Upper lobe of left lung (tissue), 6 donors: ENCODE measurements at regions not wholly inside any gene's neighbourhood (a gene's known extent, or its start where the extent isn't known, plus 50 kb on each side); places are given as distances from the start of the nearest gene placed in this dataset.

Experiments
- ATAC-seq, 2 donors: fragments of 200-7000 bp; cut with Tn5 transposase; one replicate each; pipeline ENCODE4 v1.9.1; 2022; ENCODE audit warnings: mild to moderate bottlenecking in 2 of 2, moderate library complexity in 2 of 2; ENCODE audit not compliant: low FRiP score in 2 of 2
- DNase-seq, 2 donors: peaks; one replicate each; pipeline ENCODE4 v3.0.0-alpha.2; 2019 to 2020
- H3K27ac ChIP-seq, 4 donors: fragments of 200-600 bp; sonication (generic); one replicate each; pipeline ENCODE4 v1.5.1; 2016 to 2019
- H3K27me3 ChIP-seq, 4 donors: fragments of 200-600 bp; sonication (generic); one replicate each; pipeline ENCODE4 v1.5.1; 2017 to 2019
- H3K36me3 ChIP-seq, 4 donors: fragments of 200-600 bp; sonication (generic); one replicate each; pipeline ENCODE4 v1.5.1; 2016 to 2019
- H3K4me1 ChIP-seq, 4 donors: fragments of 200-600 bp; sonication (generic); one replicate each; pipeline ENCODE4 v1.5.1; 2018 to 2019
- H3K4me3 ChIP-seq, 4 donors: fragments of 200-600 bp; sonication (generic); one replicate each; pipeline ENCODE4 v1.5.1; 2017 to 2019; ENCODE audit warnings: mild to moderate bottlenecking in 2 of 4, moderate library complexity in 1 of 4
- H3K9me3 ChIP-seq, 4 donors: fragments of 200-600 bp; sonication (generic); one replicate each; pipeline ENCODE4 v1.5.1; 2018 to 2019
- CTCF ChIP-seq, 6 experiments: fragments of 450-650 bp in 4 of 6; fragments of 200-600 bp in 2 of 6; sonication (generic) in 2 of 6; IDR thresholded peaks; one replicate each; pipeline ENCODE4 v1.5.1; 2016 to 2019; ENCODE audit warnings: antibody characterized with exemption in 6 of 6
- EP300 ChIP-seq, 4 donors: sonication (generic); formaldehyde crosslinking; IDR thresholded peaks; one replicate each; pipeline ENCODE4 v1.5.1; 2017; ENCODE audit warnings: antibody characterized with exemption in 4 of 4, control low read depth in 2 of 4
- POLR2A ChIP-seq, 4 donors: fragments of 450-650 bp; IDR thresholded peaks; one replicate each; pipeline ENCODE4 v1.5.1; 2016 to 2017; ENCODE audit warnings: antibody characterized with exemption in 4 of 4, mild to moderate bottlenecking in 2 of 4
- POLR2AphosphoS5 ChIP-seq, 2 donors: sonication (generic); formaldehyde crosslinking; IDR thresholded peaks; one replicate each; pipeline ENCODE4 v1.5.1; 2017; ENCODE audit warnings: antibody characterized with exemption in 2 of 2
- WGBS, 2 donors: methylation state at CpG; one replicate each; pipeline ENCODE4 v1.1.5; 2017 to 2018; 5-methylcytosine and 5-hydroxymethylcytosine counted together
- donor health status: DM: no; HTN: no; CAD: no; lungs with moderate emphysema.
- donor health status: DM: no; HTN: yes; CAD: no; lungs with severe emphysema.

- no peaks in the 10 kb centered on the region for H3K4me1 ChIP-seq
- H3K4me3 ChIP-seq = no peak overlapping the region
- H3K9me3 ChIP-seq = no peaks in the 10 kb centered on the region
- no peaks in the 10 kb centered on the region for H3K27me3 ChIP-seq
- DNase-seq = no peak
- WGBS, 2 donors = 91 to 93% methylated on average over 5 of the region's 5 CpGs
- no peak overlapping the region for H3K27ac ChIP-seq
- no peaks in the 10 kb centered on the region for H3K36me3 ChIP-seq
- ATAC-seq = no peak
- no peak for TF ChIP-seq POLR2A (IDR thresholded peaks at IDR 0.05)
- no peak for TF ChIP-seq EP300 (IDR thresholded peaks at IDR 0.05)
- TF ChIP-seq POLR2AphosphoS5 (IDR thresholded peaks at IDR 0.05) = no peak
- TF ChIP-seq CTCF (IDR thresholded peaks at IDR 0.05) = no peak
These were observed 587.9 kb upstream of the KIRREL3 start for GRCh38 chr11:127588431-127588830.

DNA sequence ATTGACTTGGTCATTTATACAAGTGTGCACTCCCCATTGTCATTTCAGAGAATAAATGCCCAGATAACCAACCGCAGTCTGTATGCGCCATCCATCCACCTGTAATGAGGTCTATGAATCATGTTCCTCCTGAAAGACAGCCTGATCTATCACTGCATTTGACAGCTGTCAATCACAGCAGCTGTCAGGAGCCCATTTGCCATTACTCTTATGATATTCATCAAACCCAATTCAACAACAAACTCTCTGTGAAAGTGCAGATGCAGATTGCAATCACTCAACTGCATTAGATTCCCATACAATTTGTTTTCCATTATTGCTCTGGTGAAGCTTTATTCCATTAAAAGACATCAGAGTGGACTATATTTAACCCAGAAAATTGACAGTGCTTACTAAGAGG lies 586.9 kb upstream of the KIRREL3 start:
- no peaks in the 10 kb centered on the region for H3K9me3 ChIP-seq
- no peak for ATAC-seq
- no peaks in the 10 kb centered on the region for H3K36me3 ChIP-seq
- WGBS, 2 donors = 90 to 93% methylated on average over 2 of the region's 2 CpGs
- no peaks in the 10 kb centered on the region for H3K4me1 ChIP-seq
- TF ChIP-seq POLR2AphosphoS5 (IDR thresholded peaks at IDR 0.05) (no peak), POLR2A (IDR thresholded peaks at IDR 0.05) (no peak), EP300 (IDR thresholded peaks at IDR 0.05) (no peak)
- H3K4me3 ChIP-seq = no peak overlapping the region
- no peaks in the 10 kb centered on the region for H3K27me3 ChIP-seq
- DNase-seq = no peak
- H3K27ac ChIP-seq = no peak overlapping the region

GRCh38 chr11:127576210-127576609 lies 575.6 kb upstream of the KIRREL3 start:
- Histone ChIP-seq H3K36me3 (no peaks in the 10 kb centered on the region), H3K4me3 (no peak overlapping the region), H3K4me1 (no peaks in the 10 kb centered on the region), H3K9me3 (no peaks in the 10 kb centered on the region), H3K27ac (no peak overlapping the region), H3K27me3 (no peaks in the 10 kb centered on the region)
- no peak for TF ChIP-seq CTCF (IDR thresholded peaks at IDR 0.05)
- TF ChIP-seq EP300 (IDR thresholded peaks at IDR 0.05) = no peak
- TF ChIP-seq POLR2AphosphoS5 (IDR thresholded peaks at IDR 0.05) = no peak
- no peak for TF ChIP-seq POLR2A (IDR thresholded peaks at IDR 0.05)
- ATAC-seq (no peak), DNase-seq (no peak)
- WGBS, 2 donors = 94 to 96% methylated on average over 7 of the region's 7 CpGs

- no peak for ATAC-seq
- no peak for TF ChIP-seq EP300 (IDR thresholded peaks at IDR 0.05)
- TF ChIP-seq CTCF (IDR thresholded peaks at IDR 0.05) = no peak
- TF ChIP-seq POLR2AphosphoS5 (IDR thresholded peaks at IDR 0.05) = no peak
- TF ChIP-seq POLR2A (IDR thresholded peaks at IDR 0.05) = no peak
- WGBS, 2 donors = 73 to 79% methylated on average over 5 of the region's 5 CpGs
These were observed 573.9 kb upstream of the KIRREL3 start for GRCh38 chr11:127574478-127574877.

GRCh38 chr11:127568891-127569290 lies 568.3 kb upstream of the KIRREL3 start:
- Histone ChIP-seq H3K27ac (no peak overlapping the region), H3K36me3 (no peaks in the 10 kb centered on the region), H3K4me1 (no peaks in the 10 kb centered on the region), H3K27me3 (no peaks in the 10 kb centered on the region), H3K9me3 (no peaks in the 10 kb centered on the region), H3K4me3 (no peak overlapping the region)
- no peak for DNase-seq
- WGBS, 2 donors = 76% methylated on average over 3 of the region's 3 CpGs
- ATAC-seq = no peak
- TF ChIP-seq POLR2AphosphoS5 (IDR thresholded peaks at IDR 0.05) (no peak), CTCF (IDR thresholded peaks at IDR 0.05) (no peak), EP300 (IDR thresholded peaks at IDR 0.05) (no peak), POLR2A (IDR thresholded peaks at IDR 0.05) (no peak)

More at GRCh38 chr11:127574478-127574877, 573.9 kb upstream of the KIRREL3 start:
- Histone ChIP-seq H3K27me3 (no peaks in the 10 kb centered on the region), H3K4me1 (no peaks in the 10 kb centered on the region), H3K36me3 (no peaks in the 10 kb centered on the region), H3K9me3 (no peaks in the 10 kb centered on the region), H3K27ac (no peak overlapping the region), H3K4me3 (no peak overlapping the region)
- no peak for DNase-seq
